ENCODE measurements at regions not wholly inside any gene's neighbourhood (a gene's known extent, or its start where the extent isn't known, plus 50 kb on each side); places are given as distances from the start of the nearest gene placed in this dataset.

- no peak for DNase-seq
Measured at GRCh38 chr22:48587236-48587865, 1240.3 kb downstream of the BRD1 start.

GRCh38 chr22:48586799-48587185, 1240.9 kb downstream of the BRD1 start:
- DNase-seq, result no peak

GRCh38 chr22:48585916-48586798, 1241.5 kb downstream of the BRD1 start:
- no peak for DNase-seq

- no peak for DNase-seq
Measured at GRCh38 chr22:48584170-48584569, 1243.5 kb downstream of the BRD1 start.

DNA sequence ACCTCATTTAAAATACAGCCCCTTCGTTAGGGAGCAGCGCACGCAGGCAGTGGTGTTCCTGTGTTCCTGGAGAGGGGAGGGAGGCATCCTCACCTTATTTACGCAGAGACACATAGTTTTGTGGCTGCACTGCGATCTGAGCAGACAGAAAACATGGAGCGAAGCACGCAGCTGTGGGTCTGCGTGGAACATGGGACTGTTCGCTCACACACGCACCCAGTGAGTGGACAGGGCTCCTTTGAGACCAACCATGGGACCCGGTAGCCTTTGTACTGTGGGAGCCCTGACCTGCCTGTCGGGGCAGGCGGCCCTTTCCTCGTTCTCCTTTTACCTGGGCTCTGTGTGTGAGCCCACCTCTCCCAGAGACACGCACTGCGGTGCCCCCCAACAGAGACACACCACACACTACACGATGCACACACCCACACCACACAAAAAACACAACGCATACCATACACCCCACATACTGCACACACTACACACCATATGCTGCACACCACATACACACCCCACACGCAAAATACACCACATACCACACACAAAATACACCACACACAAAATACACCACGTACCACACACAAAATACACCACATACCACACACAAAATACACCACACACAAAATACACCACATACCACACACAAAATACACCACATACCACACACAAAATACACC, 1245.7 kb downstream of the BRD1 start:
- DNase-seq, result peak in 2 of 51 donors; percentile 3 to 14

- DNase-seq, result no peak
Measured at GRCh38 chr22:48581205-48581766, 1246.4 kb downstream of the BRD1 start.

GRCh38 chr22:48580481-48580970, 1247.1 kb downstream of the BRD1 start:
- no peak for DNase-seq

DNA sequence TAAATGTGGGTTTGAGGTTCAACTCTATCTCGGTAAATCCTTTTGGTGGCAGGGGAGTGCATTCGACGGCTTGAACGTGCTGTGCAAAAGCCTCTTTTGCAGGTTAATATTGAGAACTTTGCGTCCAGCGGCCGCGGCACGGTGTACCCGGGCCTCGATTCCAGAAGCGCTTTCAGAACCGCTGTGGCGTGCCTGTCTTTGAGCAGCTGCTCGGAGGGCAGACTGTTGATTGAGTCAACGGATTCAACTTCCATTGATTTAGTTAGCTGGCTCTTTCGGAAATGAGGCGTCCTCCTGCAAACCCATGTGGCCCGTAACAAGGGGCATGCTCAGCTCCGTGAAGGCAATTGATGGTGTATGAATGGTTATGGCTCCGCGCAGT, 1247.8 kb downstream of the BRD1 start:
- DNase-seq, result peak in 8 of 51 donors; percentile 8 to 53 (median 20)

GRCh38 chr22:48579043-48579927, 1248.4 kb downstream of the BRD1 start:
- DNase-seq, result peak in 4 of 51 donors; percentile 49 to 67 (median 52)

DNA sequence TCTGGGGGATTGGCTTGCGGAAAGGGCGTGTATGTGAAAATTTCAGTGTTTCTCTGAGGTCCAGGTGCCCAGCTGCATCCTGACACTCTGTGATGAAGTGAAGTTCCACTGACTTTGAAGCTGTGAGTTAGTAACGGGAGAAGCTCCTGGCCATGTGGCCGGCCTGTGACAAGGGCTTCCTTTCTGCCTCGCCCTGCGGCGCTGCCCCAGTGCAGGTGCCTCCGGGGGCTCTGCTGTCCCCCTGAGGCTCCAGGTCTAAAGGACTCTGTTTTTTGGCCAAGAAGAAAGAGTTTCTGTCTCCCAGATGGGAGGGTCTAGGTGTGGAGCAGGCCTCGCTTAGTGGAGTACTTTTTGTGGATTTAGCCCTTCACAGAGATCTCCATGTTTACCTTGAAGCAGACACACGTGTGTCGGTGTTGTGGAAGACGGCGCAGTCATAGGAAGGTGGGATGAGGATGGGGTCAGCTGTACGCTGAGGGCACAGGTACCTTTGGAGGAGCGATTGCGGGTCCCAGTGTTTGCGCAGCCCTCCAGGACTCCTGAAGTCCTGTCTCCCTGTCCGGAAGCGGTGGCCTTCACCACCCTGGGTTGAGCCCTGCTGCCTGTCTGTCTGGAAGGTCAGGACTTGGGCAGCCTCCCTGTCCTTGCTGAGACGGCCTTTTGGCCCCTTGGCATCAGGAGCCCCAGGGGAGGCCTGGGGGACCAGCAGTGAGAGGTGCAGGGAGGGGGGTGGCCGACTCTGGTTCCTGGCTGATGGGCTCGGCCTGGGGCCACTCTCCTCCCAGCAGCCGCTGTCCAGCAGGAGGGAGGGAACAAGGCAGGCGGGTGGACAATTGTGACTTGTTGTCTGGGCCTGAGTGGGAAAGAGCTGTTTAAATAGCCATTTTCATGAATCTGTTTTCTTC, 1249.3 kb downstream of the BRD1 start:
- DNase-seq, result peak in 33 of 51 donors; percentile 31 to 79 (median 49)

DNA sequence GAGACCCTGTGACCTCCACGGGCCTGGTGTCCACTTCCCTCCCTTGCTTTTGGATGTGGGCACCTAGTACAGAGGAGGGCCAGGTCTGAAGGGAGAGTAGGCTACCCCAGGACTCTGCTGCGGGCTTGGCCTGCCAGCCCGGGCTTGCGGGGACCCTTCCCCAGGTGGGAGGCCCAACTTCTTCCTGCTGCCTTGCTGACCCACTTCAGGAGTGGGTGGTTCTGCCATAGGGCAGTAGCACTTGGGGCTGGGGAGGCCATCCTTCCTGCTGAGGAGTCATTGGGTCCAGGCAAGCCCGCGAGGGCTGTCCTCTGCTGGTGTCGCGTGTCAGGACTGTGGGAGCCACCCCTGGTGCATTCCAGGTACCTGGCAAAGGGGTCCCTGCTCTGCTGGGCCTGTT, 1250.0 kb downstream of the BRD1 start:
- DNase-seq, result no peak

DNA sequence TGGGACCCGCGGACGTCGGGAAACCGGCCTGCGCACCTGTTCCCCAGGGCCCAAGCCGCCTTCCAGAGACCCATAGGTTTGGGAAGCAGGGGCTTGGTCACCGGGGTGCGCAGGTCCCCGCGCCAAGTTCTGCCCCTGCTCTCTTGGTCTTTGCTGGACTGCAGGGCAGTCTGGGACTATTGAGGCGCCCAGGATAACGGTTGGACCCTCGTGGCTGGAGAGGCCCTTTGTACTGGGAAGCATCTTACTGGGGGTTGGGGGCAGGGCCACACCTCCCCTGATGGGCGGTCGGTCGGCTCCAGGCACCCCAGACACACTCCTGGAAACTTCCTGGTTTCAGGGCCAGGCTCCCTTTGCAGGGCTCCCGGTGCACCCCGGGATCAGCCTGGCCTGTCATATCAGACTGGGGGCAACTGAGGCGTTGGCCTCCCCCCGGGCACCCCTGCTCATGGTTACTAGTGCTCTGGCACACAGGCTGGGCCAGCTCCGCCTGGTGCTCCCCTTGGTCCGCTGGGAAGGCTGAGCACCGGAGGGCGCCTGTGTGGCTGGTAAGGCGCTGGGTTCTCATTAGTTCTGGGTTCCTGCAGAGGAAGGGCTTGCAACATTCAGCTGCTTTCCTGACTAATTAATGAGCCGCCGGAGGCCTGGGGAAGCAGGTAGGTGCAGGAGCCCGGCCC, 1250.5 kb downstream of the BRD1 start:
- peak in 12 of 51 donors; percentile 7 to 48 (median 32) for DNase-seq

GRCh38 chr22:48576333-48577013, 1251.2 kb downstream of the BRD1 start:
- peak in 36 of 51 donors; percentile 14 to 82 (median 45) for DNase-seq

- DNase-seq, result no peak
Measured at GRCh38 chr22:48575618-48576332, 1251.9 kb downstream of the BRD1 start.

GRCh38 chr22:48574776-48575617, 1252.7 kb downstream of the BRD1 start:
- peak in 39 of 51 donors; percentile 13 to 80 (median 43) for DNase-seq

GRCh38 chr22:48573766-48574165, 1253.9 kb downstream of the BRD1 start:
- DNase-seq, result no peak

DNA sequence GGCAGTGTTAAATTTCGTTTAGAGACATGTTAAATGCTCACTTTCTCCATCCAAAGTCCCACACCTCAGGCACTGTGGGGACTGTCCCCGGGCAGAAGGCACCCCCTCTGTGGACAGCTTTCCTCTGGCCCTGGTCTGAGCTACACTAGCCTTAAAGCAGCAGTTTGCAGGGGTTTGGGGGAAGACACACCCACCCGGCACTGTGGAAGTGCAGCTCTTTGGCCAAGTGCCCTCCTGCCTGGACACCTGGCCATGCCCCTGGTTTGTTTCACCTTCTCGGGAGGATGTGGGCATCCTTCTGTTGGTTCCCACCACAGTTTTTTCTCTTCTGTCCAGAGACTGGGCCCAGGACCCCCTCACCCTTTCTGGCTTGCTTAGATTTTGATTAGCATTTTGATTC, 1254.7 kb downstream of the BRD1 start:
- DNase-seq, result no peak

Data from hypothalamus (tissue), 51 donors.